K562 (cell line): ENCODE measurements at regions not wholly inside any gene's neighbourhood (a gene's known extent, or its start where the extent isn't known, plus 50 kb on each side); places are given as distances from the start of the nearest gene placed in this dataset.

Source experiments
- ATAC-seq: fragments of 200-7000 bp; cut with Tn5 transposase; 3 replicates; pipeline ENCODE4 v1.9.1; 2020; ENCODE audit warnings: moderate library complexity
- BruUV-seq: library from RNA; stranded (reverse); fragments of 400-500 nt; replicated peaks from 2 replicates; lab custom pipeline; 2021; lab: Mats Ljungman, UMichigan
- CTCF ChIA-PET: fragments of 300-600 bp; formaldehyde crosslinking; extraction: SDS; loops from one replicate; lab custom pipeline; 2021; ENCODE audit warnings: low intra/inter-chr PET ratio; lab: Yijun Ruan, JAX
- POLR2A ChIA-PET: fragments of 300-600, 350-650 bp; sonication (Branson Sonifier 250); formaldehyde crosslinking; extraction: SDS; loops from one replicate; lab custom pipeline; 2021; ENCODE audit warnings: antibody characterized with exemption, inconsistent platforms; lab: Yijun Ruan, JAX
- DNase-seq, 4 experiments: peaks; one replicate each; pipeline versions ENCODE4 v3.0.0 to v3.0.0-alpha.2; 2011 to 2018; ENCODE audit warnings: low spot score in 3 of 4, mixed read lengths in 3 of 4; ENCODE audit errors: extremely low read depth in 1 of 4
- FAIRE-seq: peaks from 2 replicates; lab custom pipeline; 2011; peaks lifted over from hg19 to GRCh38; lab: Jason Lieb, UNC
- H2AFZ ChIP-seq: 2 replicates; pipeline ENCODE4 v1.6.0; 2011; ENCODE audit warnings: low read depth, low read length, control low read depth, inconsistent platforms
- H3K27ac ChIP-seq: fragments of 200-600 bp; 3 replicates; pipeline ENCODE4 v1.8.0; 2011; ENCODE audit warnings: low read depth, mild to moderate bottlenecking, control low read depth, inconsistent platforms, low read length, moderate library complexity, mixed read lengths; ENCODE audit errors: extremely low read depth
- H3K27me3 ChIP-seq, 2 experiments: fragments of 300-600 bp in 1 of 2; 2 replicates in 1 of 2; 3 replicates in 1 of 2; pipeline versions ENCODE4 v1.6.0 to v1.8.0; 2011; ENCODE audit warnings: inconsistent platforms in 2 of 2, low read length in 2 of 2, mild to moderate bottlenecking in 1 of 2, mixed read lengths in 1 of 2, moderate library complexity in 1 of 2; ENCODE audit not compliant: control insufficient read depth in 2 of 2, insufficient read depth in 2 of 2
- H3K36me3 ChIP-seq: fragments of 300-600 bp; 3 replicates; pipeline ENCODE4 v1.8.0; 2011; ENCODE audit warnings: mild to moderate bottlenecking, low read length, inconsistent platforms; ENCODE audit not compliant: control insufficient read depth, insufficient read depth
- H3K4me1 ChIP-seq, 2 experiments: fragments of 200-600 bp in 1 of 2; replicated peaks in 1 of 2; 2 replicates in 1 of 2; 3 replicates in 1 of 2; pipeline versions ENCODE4 v1.5.1 to v1.8.0; 2011; ENCODE audit warnings: inconsistent platforms in 2 of 2, low read length in 2 of 2, mild to moderate bottlenecking in 1 of 2, mixed read lengths in 1 of 2, moderate library complexity in 1 of 2; ENCODE audit not compliant: control insufficient read depth in 2 of 2, insufficient read depth in 2 of 2
- H3K4me2 ChIP-seq: 2 replicates; pipeline ENCODE4 v1.6.1; 2011; ENCODE audit warnings: low read length, control low read depth, inconsistent platforms, mixed read lengths; ENCODE audit not compliant: insufficient read depth
- H3K4me3 ChIP-seq: fragments of 200-600 bp; sonication (generic), shearing (Covaris generic); 2 replicates; pipeline ENCODE4 v1.5.1; 2016; ENCODE audit warnings: control low read depth, inconsistent platforms
- H3K79me2 ChIP-seq: fragments of 200-600 bp; 3 replicates; pipeline ENCODE4 v1.8.0; 2011; ENCODE audit warnings: low read length, inconsistent platforms; ENCODE audit not compliant: control insufficient read depth, insufficient read depth
- H3K9ac ChIP-seq, 2 experiments: 2 replicates each; pipeline versions ENCODE4 v1.6.0 to v1.6.1; 2011; ENCODE audit warnings: low read depth in 2 of 2, low read length in 2 of 2, control low read depth in 1 of 2, inconsistent platforms in 1 of 2, mild to moderate bottlenecking in 1 of 2, mixed read lengths in 1 of 2; ENCODE audit not compliant: insufficient read depth in 1 of 2
- H3K9me1 ChIP-seq: one replicate; pipeline ENCODE4 v1.6.0; 2011; ENCODE audit warnings: inconsistent platforms, mild to moderate bottlenecking, low read length, moderate library complexity; ENCODE audit not compliant: control insufficient read depth, insufficient read depth
- H3K9me3 ChIP-seq: replicated peaks from 2 replicates; pipeline ENCODE4 v1.5.1; 2011; ENCODE audit warnings: low read depth, low read length, inconsistent platforms; ENCODE audit not compliant: control insufficient read depth, insufficient read depth
- H4K20me1 ChIP-seq: replicated peaks from 2 replicates; pipeline ENCODE4 v1.6.1; 2011; ENCODE audit warnings: low read length, inconsistent platforms, mixed read lengths; ENCODE audit not compliant: control insufficient read depth, insufficient read depth
- BDP1 ChIP-seq: IDR thresholded peaks from 3 replicates; pipeline ENCODE4 v1.6.1; 2011; ENCODE audit not compliant: insufficient read length, insufficient read depth
- WGBS: fragments of 100-300 bp; shearing (Covaris generic); methylation state at CpG from one replicate; pipeline ENCODE4 v1.1.6; 2016; ENCODE audit warnings: low coverage, mixed read lengths; ENCODE audit not compliant: insufficient coverage; ENCODE audit errors: missing lambda C conversion rate; 5-methylcytosine and 5-hydroxymethylcytosine counted together
- in situ Hi-C: fragments of 300-500 bp; cut with MboI; formaldehyde crosslinking; loops from 4 replicates; pipeline ENCODE4 v1.15.0; 2018; ENCODE audit warnings: inconsistent platforms, mixed read lengths
- intact Hi-C: fragments of 100-400 bp; cut with micrococcal nuclease; formaldehyde crosslinking; loops from 2 replicates; pipeline ENCODE4 v1.14.2; 2022
- TF ChIP-seq, protein P1 (sequence below): fragments of 450-650 bp; IDR thresholded peaks from 2 replicates; pipeline ENCODE4 v1.6.1; 2018; ENCODE audit not compliant: partially characterized antibody
- TF ChIP-seq, protein P2 (sequence below): fragments of 450-650 bp; formaldehyde crosslinking; IDR thresholded peaks from 2 replicates; pipeline ENCODE4 v1.4.0; 2022; ENCODE audit warnings: missing genetic modification characterization
- TF ChIP-seq, protein P3 (sequence below): sonication (generic); formaldehyde crosslinking; IDR thresholded peaks from 2 replicates; pipeline ENCODE4 v1.8.1; 2022; ENCODE audit warnings: missing genetic modification reagents
- TF ChIP-seq, protein P4 (sequence below): sonication (generic); formaldehyde crosslinking; IDR thresholded peaks from 2 replicates; pipeline ENCODE4 v1.8.0; 2022; ENCODE audit warnings: missing genetic modification reagents, mild to moderate bottlenecking, borderline replicate concordance

DNA sequence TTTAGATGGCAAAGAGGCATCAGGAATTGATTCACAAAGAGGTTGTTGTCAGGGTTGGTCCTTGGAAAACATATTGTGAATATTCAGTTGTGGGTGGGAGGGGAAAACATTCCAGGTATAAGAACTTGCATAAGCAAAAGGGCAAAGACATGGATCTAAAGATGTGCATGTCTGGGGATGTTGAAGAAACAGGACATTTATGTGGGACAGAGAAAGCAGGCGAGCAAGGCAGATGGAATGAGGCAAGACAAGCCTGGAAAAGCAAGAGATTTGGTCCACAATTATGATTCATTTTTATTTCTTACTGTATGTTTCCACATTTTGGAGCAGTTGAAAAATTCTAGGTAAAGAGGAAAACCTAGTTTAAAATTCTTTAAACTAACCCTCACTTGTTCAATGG, 134.9 kb upstream of the CXXC4 start:
- Histone ChIP-seq H3K9me3 (no peaks in the 10 kb centered on the region), H3K4me3 (no peak overlapping the region), H4K20me1 (no peaks in the 10 kb centered on the region)
- intact Hi-C loops, result no loop called here
- BruUV-seq, result no TSS peak
- DNase-seq (no peak), FAIRE-seq (no peak)
- POLR2A ChIA-PET, result no interaction called here
- 0% methylated on average over 1 of the region's 1 CpG for WGBS
- TF ChIP-seq, protein P1, sequence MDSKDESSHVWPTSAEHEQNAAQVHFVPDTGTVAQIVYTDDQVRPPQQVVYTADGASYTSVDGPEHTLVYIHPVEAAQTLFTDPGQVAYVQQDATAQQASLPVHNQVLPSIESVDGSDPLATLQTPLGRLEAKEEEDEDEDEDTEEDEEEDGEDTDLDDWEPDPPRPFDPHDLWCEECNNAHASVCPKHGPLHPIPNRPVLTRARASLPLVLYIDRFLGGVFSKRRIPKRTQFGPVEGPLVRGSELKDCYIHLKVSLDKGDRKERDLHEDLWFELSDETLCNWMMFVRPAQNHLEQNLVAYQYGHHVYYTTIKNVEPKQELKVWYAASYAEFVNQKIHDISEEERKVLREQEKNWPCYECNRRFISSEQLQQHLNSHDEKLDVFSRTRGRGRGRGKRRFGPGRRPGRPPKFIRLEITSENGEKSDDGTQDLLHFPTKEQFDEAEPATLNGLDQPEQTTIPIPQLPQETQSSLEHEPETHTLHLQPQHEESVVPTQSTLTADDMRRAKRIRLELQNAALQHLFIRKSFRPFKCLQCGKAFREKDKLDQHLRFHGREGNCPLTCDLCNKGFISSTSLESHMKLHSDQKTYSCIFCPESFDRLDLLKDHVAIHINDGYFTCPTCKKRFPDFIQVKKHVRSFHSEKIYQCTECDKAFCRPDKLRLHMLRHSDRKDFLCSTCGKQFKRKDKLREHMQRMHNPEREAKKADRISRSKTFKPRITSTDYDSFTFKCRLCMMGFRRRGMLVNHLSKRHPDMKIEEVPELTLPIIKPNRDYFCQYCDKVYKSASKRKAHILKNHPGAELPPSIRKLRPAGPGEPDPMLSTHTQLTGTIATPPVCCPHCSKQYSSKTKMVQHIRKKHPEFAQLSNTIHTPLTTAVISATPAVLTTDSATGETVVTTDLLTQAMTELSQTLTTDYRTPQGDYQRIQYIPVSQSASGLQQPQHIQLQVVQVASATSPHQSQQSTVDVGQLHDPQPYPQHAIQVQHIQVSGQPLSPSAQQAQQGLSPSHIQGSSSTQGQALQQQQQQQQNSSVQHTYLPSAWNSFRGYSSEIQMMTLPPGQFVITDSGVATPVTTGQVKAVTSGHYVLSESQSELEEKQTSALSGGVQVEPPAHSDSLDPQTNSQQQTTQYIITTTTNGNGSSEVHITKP, result no peak
- TF ChIP-seq, protein P2, sequence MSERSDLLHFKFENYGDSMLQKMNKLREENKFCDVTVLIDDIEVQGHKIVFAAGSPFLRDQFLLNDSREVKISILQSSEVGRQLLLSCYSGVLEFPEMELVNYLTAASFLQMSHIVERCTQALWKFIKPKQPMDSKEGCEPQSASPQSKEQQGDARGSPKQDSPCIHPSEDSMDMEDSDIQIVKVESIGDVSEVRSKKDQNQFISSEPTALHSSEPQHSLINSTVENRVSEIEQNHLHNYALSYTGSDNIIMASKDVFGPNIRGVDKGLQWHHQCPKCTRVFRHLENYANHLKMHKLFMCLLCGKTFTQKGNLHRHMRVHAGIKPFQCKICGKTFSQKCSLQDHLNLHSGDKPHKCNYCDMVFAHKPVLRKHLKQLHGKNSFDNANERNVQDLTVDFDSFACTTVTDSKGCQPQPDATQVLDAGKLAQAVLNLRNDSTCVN (CRISPR knock-in tag), result no peak
- TF ChIP-seq, protein P3, sequence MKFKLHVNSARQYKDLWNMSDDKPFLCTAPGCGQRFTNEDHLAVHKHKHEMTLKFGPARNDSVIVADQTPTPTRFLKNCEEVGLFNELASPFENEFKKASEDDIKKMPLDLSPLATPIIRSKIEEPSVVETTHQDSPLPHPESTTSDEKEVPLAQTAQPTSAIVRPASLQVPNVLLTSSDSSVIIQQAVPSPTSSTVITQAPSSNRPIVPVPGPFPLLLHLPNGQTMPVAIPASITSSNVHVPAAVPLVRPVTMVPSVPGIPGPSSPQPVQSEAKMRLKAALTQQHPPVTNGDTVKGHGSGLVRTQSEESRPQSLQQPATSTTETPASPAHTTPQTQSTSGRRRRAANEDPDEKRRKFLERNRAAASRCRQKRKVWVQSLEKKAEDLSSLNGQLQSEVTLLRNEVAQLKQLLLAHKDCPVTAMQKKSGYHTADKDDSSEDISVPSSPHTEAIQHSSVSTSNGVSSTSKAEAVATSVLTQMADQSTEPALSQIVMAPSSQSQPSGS (CRISPR knock-in tag), result no peak
- TF ChIP-seq, protein P4, sequence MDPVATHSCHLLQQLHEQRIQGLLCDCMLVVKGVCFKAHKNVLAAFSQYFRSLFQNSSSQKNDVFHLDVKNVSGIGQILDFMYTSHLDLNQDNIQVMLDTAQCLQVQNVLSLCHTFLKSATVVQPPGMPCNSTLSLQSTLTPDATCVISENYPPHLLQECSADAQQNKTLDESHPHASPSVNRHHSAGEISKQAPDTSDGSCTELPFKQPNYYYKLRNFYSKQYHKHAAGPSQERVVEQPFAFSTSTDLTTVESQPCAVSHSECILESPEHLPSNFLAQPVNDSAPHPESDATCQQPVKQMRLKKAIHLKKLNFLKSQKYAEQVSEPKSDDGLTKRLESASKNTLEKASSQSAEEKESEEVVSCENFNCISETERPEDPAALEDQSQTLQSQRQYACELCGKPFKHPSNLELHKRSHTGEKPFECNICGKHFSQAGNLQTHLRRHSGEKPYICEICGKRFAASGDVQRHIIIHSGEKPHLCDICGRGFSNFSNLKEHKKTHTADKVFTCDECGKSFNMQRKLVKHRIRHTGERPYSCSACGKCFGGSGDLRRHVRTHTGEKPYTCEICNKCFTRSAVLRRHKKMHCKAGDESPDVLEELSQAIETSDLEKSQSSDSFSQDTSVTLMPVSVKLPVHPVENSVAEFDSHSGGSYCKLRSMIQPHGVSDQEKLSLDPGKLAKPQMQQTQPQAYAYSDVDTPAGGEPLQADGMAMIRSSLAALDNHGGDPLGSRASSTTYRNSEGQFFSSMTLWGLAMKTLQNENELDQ (CRISPR knock-in tag), result no peak
- no peak for TF ChIP-seq BDP1
- TF ChIP-seq, all 486 proteins: peak for 0
- Histone ChIP-seq H3K9me1 (no peaks in the 10 kb centered on the region), H3K9ac (no peak overlapping the region), H3K27ac (no peak overlapping the region), H2AFZ (no peak overlapping the region), H3K79me2 (no peaks in the 10 kb centered on the region), H3K36me3 (no peaks in the 10 kb centered on the region), H3K4me1 (no peaks in the 10 kb centered on the region), H3K4me2 (no peak overlapping the region), H3K27me3 (no peaks in the 10 kb centered on the region)
- ATAC-seq, result no peak
- in situ Hi-C loops, result no loop called here
- CTCF ChIA-PET, result no interaction called here
